ENCODE measurements at regions not wholly inside any gene's neighbourhood (a gene's known extent, or its start where the extent isn't known, plus 50 kb on each side); places are given as distances from the start of the nearest gene placed in this dataset.

DNA sequence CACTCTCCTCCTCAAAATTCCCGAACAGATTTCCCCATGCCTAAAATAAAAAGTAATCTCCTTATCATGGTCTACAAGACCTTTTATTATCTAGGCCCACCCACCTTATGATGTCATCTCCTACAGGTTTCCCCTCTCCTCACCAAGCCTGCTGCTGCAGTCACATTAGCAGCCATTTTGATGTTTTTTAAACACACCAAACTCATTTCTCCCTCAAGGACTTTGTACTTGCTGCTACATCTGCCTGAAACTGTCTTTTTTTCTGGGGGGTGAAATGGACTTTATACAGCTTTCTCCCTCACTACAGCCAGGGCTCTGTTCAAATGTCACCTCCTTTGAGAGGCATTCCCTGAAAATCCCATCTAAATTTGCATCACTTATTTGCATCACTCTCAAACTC is 90.2 kb upstream of the TAB3 start:
- DNase-seq (ENCODE audit: low read depth), result no peak
- H3K36me3 ChIP-seq (ENCODE audit: control insufficient read depth, insufficient read depth, low read length), result no peaks in the 10 kb centered on the region
- H3K27me3 ChIP-seq (ENCODE audit: control insufficient read depth, insufficient read depth, low read length), result no peaks in the 10 kb centered on the region
- H3K4me3 ChIP-seq (ENCODE audit: low read depth, low read length), result no peak overlapping the region
- TF ChIP-seq, protein P1, sequence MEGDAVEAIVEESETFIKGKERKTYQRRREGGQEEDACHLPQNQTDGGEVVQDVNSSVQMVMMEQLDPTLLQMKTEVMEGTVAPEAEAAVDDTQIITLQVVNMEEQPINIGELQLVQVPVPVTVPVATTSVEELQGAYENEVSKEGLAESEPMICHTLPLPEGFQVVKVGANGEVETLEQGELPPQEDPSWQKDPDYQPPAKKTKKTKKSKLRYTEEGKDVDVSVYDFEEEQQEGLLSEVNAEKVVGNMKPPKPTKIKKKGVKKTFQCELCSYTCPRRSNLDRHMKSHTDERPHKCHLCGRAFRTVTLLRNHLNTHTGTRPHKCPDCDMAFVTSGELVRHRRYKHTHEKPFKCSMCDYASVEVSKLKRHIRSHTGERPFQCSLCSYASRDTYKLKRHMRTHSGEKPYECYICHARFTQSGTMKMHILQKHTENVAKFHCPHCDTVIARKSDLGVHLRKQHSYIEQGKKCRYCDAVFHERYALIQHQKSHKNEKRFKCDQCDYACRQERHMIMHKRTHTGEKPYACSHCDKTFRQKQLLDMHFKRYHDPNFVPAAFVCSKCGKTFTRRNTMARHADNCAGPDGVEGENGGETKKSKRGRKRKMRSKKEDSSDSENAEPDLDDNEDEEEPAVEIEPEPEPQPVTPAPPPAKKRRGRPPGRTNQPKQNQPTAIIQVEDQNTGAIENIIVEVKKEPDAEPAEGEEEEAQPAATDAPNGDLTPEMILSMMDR (IDR thresholded peaks at IDR 0.05; ENCODE audit: insufficient read depth, low read length, poor library complexity, severe bottlenecking), result no peak

DNA sequence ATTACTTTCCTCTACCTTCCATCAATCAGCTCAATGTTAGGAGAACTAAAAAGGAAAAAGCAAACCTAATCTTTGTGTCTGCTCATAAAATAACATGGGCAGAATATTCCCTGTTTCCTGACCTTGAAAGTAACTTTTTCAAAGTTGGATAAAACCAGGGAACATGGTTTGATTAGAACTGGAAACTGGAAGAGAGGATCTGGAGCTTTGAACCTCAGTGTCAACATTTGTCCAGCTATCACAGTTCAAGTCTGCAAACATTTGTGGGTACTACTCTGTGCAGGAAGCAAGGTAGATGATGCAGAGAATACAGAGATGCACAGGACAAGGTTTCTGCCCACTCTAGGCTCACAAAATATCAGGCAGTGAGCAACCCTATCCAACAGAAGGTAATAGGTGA is 86.4 kb upstream of the TAB3 start:
- no peak overlapping the region for H3K4me3 ChIP-seq (ENCODE audit: low read depth, low read length)
- TF ChIP-seq, protein P1 (IDR thresholded peaks at IDR 0.05; ENCODE audit: insufficient read depth, low read length, poor library complexity, severe bottlenecking), result no peak
- H3K36me3 ChIP-seq (ENCODE audit: control insufficient read depth, insufficient read depth, low read length), result no peaks in the 10 kb centered on the region
- H3K27me3 ChIP-seq (ENCODE audit: control insufficient read depth, insufficient read depth, low read length), result no peaks in the 10 kb centered on the region
- DNase-seq (ENCODE audit: low read depth), result no peak

DNA sequence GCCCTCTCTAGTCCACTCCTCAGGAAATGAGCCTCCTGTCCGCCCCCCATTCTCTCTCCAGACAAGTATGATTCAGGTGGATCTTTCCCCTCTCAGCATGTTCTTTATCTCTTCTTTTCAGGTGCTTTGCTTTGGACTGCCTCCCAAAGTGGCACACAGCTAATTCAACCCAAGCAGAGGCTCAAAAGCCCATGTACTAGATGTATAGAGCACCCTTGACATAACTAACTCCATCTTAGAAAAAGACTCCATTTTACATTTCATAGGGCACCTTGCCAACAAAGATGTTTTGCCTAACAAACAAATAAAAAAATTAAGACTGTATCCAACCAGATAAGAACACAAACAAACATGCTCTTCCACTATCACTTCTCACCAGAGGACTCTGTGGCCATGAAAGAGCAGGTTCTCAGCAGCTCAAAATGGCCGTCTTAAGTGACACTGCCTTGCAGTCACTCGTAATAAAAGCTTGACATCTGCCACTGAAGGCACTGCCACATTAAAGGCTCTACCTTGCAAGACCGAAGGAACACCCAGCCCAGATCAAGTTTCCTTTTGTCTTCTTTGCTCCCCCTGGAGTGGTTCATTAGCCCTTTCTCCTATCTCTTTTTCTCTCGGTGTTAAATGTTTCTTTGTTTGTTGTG is 84.9 kb upstream of the TAB3 start:
- TF ChIP-seq, protein P1 (IDR thresholded peaks at IDR 0.05; ENCODE audit: insufficient read depth, low read length, poor library complexity, severe bottlenecking), result no peak
- Histone ChIP-seq H3K36me3 (ENCODE audit: control insufficient read depth, insufficient read depth, low read length) (no peaks in the 10 kb centered on the region), H3K27me3 (ENCODE audit: control insufficient read depth, insufficient read depth, low read length) (no peaks in the 10 kb centered on the region), H3K4me3 (ENCODE audit: low read depth, low read length) (no peak overlapping the region)
- DNase-seq (ENCODE audit: low read depth), result no peak

DNA sequence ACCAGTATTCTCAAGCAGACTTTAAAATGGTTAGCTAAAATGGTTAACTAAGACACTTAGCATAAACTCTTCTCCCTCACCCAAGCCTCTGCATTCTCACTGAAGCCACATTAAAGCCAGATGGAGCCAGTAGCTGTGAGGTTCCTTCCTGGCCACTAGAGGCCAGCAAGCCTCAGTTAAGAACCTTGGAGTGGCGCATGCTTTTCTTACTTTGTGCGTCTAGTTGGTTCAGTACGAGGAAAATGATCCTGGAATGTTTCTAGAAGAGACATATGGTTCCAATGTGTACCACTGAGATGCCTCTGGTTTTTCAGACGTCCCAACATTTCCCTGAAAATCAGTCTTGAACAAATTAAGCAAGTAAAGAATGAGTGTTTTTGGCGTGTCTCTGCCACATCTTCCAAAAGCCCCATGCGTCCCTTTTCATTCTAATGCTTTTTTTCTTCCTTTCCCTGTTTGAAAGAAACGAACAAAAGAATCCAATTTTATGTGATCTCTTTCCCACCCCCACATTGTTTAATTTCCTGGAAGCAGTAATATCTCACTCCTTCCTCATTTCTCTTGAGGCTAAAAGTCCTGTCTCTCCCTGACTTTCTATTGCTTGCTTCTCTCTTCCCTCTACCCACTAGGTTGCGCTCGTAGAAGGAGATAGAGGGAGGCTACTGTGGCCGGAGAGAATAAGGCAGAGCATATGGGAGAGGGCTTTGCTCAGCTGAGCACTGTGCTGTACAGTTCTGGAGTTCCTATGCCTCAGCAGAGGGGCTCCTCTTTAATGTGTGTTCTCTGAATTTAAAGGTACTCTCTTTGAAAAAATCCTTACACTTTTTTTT is 82.9 kb upstream of the TAB3 start:
- H3K36me3 ChIP-seq (ENCODE audit: control insufficient read depth, insufficient read depth, low read length), result no peaks in the 10 kb centered on the region
- TF ChIP-seq, protein P1 (IDR thresholded peaks at IDR 0.05; ENCODE audit: insufficient read depth, low read length, poor library complexity, severe bottlenecking), result peak; percentile 78
- no peak overlapping the region for H3K4me3 ChIP-seq (ENCODE audit: low read depth, low read length)
- no peaks in the 10 kb centered on the region for H3K27me3 ChIP-seq (ENCODE audit: control insufficient read depth, insufficient read depth, low read length)
- DNase-seq (ENCODE audit: low read depth), result no peak

DNA sequence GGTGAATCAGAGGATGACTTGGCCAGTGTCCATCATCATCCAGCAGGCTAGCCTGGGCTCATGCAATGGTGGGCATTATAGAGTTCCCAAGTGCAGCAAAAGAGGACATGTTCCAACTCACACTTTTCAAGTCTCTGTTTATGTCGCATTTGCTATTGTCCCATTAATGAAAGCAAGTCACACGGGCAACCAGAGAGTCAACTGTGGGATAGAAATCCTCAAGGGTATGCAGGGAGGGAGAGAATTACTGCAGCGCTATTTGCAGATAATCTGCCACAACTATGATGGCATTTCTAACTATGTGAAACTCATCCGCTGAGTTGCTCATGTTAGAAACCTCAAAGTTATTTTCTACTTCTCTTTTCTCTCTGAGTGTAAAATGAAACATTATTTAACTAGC is 78.5 kb upstream of the TAB3 start:
- Histone ChIP-seq H3K4me3 (ENCODE audit: low read depth, low read length) (no peak overlapping the region), H3K36me3 (ENCODE audit: control insufficient read depth, insufficient read depth, low read length) (no peaks in the 10 kb centered on the region), H3K27me3 (ENCODE audit: control insufficient read depth, insufficient read depth, low read length) (no peaks in the 10 kb centered on the region)
- no peak for DNase-seq (ENCODE audit: low read depth)
- TF ChIP-seq, protein P1 (IDR thresholded peaks at IDR 0.05; ENCODE audit: insufficient read depth, low read length, poor library complexity, severe bottlenecking), result no peak

Measured in kidney epithelial cell (primary cell).